HG02759 (cell line): ENCODE measurements at regions not wholly inside any gene's neighbourhood (a gene's known extent, or its start where the extent isn't known, plus 50 kb on each side); places are given as distances from the start of the nearest gene placed in this dataset.
"Not testable (repeated sequence)": the region's sequence is repeated elsewhere in the genome, so short reads cannot be mapped to it uniquely, and the experiment has no call there.

Source experiments
- ATAC-seq: cut with Tn5 transposase; IDR thresholded peaks from one replicate; pipeline ENCODE4 v1.9.1; 2021; ENCODE audit warnings: mild to moderate bottlenecking, moderate library complexity; ENCODE audit not compliant: unreplicated experiment

DNA sequence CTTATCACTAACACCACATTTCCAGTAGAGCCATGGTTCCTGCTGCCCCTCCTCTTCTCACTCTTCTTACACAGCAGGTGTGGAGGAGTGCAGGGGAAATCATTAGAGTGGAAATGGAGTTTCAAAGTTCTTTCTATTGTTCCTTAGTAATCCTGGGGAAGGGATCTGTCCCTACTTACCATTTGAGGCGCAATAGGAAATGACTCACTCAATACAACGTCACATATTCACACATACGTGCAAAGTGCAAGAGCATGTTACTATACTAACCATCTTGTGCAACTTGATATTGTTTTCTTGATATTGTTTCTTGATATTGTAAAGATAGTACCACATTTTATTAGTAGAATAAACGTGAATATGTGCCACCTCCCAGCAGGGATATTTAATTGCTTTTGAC lies 1010.2 kb downstream of the DNAJB9 start:
- no peak for ATAC-seq

DNA sequence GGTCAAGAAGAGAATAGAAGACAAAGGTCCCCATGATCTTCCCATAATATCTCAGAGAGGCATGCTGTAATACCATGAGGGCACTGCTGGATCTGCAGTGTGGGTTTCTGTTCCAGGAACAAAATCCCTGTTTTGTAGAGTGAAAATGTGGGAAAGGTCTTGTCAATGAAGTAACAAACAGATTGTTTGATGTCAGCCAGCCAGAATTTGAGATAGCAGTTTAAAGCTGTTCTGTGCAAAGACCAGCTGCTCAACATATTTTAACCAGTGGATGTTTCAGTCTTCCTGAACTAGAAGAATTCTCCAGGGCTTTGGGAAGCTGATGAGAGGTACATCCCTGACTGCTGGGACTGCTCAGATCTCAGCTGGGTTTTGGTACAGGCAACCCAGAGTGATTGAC lies 1012.5 kb downstream of the DNAJB9 start:
- ATAC-seq = no peak

DNA sequence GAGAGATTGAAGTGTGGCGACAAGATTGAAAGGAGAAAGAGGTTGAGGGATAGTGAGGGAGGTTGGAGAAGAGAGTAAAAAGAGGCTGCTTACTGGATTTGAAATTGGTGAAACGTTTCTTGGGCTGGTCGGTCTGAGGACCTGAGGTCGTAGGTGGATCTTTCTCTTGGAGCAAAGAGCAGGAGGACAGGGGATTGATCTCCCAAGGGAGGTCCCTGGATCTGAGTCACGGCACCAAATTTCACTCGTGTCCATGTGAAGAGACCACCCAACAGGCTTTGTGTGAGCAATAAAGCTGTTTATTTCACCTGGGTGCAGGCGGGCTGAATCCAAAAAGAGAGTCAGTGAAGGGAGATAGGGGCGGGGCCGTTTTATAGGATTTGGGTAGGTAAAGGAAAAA lies 1027.3 kb downstream of the DNAJB9 start:
- ATAC-seq = not testable (repeated sequence)

DNA sequence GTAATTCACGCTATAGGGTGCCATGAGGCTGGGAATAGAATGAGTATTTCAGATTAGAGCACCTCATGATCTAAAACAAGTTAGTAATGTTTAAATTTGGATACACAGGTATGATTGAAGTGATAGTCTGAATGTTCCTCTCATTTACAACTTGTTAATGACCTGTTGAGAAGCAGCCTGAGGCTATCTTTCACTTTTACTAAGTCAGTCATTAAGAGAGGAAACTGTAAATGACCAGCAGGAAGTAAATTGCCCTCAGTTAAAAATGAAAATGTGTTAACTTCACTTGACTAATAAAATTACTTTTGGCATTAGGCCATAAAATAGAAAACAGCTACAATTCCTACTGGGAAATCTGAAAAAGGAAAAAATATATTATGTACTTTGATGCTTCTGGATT lies 1042.0 kb downstream of the DNAJB9 start:
- ATAC-seq = no peak

DNA sequence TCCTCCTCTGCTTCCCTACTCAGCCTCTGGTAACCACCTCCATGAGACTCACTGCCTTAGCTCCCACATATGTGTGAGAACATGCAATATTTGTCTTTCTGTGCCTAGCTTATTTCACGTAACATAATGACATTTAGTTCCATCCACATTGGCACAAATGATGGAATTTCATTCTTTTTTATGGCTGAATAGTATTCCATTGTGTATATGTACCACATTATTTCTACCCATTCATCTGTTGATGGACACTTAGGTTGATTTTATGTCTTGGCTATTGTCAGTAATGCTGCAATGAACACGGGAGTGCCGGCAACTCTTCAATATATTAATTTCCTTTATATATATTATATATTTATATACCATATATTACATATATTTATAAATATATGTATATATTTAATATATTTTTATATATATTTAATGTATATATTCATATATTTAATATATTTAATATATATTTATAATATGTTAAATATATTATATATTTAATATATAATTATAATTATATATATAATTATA lies 1046.9 kb downstream of the DNAJB9 start:
- no peak for ATAC-seq

DNA sequence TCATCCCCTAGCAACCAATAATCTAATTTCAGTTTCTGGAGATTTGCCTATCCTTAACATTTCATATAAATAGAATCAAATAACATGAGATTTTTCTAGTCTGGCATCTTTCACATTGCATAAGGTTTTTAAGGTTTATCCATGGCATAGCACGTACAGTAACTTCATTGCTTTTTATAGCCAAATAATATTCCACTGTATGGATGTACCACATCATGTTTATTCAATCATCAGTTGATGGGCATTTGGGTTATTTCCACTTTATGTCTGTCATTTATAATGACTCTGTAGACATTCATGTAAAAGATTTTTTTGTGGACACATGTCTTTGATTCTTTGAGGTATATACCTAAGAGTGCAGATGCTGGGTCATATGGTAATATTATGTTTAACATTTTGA lies 1052.6 kb downstream of the DNAJB9 start:
- ATAC-seq = no peak

DNA sequence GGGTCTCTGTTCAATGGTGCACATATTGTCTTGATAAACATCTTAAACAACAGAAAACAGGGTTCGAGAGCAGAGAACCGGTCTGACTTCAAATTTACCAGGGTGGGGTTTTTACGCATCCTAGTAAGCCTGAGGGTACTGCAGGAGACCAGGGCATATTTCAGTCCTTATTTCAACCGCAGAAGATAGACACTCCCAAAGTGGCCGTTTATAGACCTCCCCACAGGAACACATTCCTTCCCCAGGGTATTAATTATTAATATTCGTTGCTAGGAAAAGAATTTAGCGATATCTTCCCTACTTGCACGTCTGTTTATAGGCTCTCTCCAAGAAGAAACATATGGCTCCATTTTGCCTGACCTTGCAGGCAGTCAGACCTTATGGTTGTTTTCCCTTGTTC lies 1063.2 kb downstream of the DNAJB9 start:
- ATAC-seq = not testable (repeated sequence)

DNA sequence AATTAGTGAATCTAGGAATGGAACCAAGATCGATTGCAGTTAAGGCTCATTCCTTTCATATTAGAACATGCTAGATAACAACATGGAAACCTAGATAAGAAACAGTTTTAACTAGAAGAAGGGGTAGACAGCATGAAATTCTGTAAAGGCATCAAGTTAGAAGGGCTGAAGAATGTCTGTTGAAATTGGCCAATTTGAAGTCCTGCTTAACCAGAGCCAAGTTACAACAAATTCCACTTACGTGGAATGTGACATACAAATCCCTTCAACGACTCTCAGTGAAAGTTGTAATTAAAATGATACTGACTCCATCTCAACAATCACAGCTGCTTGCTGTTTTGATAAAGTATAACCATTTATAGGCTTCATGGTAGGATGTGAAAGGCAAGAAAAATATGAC lies 1065.7 kb downstream of the DNAJB9 start:
- no peak for ATAC-seq

DNA sequence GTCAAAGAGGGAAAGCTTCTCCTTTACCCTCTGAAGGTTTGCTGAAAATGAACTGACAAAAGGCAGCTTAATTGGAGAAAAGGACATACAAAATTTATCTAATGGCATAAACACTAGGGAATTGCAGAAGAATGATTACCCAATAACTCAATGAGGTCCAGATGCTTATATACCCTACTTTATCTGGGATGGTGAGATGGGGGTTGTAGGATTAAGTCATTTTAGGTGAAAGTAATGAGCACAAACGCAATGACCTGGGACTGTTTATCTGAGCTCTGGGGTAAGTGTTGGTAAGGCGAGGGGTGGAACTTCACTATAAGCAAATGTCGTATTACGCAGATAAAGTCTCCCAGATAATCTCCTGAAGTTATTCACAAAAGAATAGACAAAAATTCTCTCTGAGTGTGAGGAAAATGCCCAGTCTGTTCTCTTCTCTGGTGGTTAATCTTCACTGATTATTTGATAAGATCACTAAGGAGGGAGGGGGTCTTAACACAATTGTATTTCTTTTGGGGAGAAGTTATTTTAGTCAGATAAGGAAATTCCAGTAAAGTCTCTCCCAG lies 1067.8 kb downstream of the DNAJB9 start:
- ATAC-seq = no peak

DNA sequence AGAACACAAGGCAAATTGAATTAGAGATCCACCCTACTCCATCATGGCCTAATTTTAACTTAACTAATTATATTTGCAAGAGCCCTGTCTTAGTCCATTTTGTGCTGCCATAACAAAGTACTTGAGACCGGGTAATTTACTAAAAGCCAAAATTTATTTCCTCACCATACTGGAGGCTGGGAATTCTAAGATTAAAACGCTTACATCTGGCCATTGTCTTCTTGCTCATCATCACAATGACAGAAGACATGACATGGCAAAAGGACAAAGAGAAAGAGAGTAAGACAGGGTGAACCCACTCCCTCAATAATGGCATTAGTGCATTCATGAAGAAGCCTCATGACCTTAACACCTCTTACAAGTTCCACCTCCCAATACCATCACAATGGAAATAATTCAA lies 1068.6 kb downstream of the DNAJB9 start:
- no peak for ATAC-seq

DNA sequence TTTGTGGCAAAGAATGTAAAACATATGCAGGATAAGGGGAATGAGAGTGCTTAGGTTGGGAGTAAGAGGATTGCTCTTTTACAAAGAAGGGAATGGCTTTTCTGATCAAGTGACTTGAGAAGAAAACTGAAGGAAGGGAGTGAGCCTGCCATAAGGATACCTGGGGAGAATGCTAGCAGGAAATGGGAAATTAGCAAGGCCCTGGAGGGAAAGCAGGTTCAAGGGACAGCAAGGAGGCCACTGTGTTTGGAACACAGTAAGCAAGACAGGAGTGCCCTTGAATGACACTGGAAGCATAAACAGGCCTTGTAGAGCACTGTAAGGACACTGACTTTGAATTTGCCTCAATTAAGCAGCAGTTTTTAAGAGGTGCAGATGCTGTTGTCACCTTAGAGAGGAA lies 1069.9 kb downstream of the DNAJB9 start:
- ATAC-seq = no peak

DNA sequence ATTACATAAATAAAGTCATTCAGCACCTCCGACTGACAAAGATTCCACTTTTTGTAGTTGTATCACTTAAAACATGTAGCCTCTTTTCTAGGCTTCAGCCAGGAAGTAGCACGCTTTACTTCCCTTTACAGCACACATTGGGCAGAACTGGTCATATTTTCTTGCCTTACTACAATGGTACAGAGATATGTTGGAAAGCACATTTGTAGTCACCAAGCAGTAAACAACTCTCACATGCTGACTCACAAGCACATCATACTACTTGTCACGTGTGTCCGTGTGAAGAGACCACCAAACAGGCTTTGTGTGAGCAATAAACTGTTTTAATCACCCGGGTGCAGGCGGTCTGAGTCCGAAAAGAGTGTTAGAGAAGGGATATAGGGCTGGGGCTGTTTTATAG lies 1071.8 kb downstream of the DNAJB9 start:
- no peak for ATAC-seq

DNA sequence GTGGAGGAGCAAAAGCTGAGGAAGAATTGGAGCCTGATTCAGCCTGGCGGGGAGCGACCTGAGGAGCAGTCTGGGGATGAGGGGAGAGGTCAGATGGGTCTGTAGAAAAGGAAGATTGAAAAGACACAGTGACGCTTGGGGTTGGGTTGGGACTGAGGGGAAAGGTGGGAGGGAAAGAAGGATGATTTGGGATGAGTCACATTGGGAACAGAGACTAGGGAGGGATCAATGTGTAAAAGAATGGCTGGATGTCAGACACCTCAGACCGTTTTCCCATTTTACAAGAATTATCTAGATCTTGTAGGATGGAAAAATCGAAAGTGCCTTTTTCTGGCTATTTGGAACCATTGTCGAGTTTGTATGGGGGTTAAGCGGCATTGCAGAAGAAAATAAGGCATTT lies 1076.5 kb downstream of the DNAJB9 start:
- ATAC-seq = no peak

DNA sequence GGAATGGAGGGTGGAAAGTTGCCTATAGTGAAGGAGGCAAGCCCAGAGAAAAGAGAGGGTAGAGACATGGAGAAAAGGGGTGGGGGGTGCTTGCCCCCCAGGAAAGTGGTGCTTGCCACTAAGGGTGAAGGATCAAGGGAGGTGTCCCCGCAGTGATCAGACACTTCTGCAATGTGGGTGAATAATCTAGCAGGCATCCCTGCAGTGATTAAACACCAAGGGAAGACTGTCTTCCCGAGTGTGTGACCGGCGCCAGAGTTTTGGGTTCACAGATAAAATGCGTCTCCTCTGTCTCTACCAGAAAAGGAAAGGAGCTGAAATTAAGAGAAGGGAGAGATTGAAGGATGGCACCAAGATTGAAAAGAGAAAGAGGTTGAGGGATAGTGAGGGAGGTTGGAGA lies 1076.9 kb downstream of the DNAJB9 start:
- not testable (repeated sequence) for ATAC-seq

DNA sequence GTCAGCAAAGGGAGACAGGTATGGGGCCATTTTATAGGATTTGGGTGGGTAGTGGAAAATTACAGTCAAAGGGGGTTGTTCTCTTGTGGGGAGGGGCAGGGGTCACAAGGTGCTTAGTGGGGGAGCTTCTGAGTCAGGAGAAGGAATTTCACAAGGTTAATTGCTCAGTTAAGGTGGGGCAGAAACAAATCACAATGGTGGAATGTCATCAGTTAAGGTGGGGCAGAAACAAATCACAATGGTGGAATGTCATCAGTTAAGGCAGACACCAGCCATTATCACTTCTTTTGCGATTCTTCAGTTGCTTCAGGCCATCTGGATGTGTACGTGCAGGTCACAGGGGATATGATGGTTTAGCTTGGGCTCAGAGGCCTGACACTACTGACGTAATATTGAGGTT lies 1077.6 kb downstream of the DNAJB9 start:
- not testable (repeated sequence) for ATAC-seq

DNA sequence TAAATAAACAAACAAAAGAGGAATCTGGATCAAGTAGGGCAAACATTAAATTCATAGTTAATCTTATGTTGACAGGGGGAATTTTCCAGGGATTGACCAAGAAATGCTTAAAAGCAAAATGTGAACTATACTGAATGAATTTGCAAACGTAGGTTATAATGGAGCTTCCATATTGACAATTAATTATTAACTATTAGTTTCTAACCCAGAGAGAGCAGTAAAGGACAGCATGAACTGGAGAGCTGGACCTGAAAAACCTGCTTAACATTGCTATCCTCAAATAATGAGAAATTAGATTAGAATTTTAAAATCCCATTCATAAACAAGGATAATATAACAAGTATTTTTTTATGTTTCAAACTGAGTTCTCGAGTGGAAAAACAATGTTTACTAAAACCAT lies 1089.6 kb downstream of the DNAJB9 start:
- no peak for ATAC-seq

DNA sequence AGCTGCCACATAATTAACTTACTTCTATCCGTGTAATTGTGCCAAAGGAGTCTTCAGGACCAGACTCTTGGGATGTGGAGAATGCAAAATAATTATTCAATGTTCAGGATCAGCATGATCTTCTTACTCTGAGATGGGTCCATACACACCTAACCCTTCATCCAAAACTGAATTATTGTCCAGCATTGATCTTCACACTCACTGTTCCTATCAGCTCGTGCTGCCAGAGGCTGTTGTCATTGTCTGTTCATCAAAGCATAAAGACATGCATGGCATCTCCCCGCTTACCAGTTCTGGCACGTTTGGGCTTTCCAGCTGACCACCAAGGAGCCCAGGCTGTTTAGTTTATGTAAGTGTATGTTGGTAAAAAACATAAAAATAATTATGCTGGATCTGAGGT lies 1090.7 kb downstream of the DNAJB9 start:
- ATAC-seq = no peak

DNA sequence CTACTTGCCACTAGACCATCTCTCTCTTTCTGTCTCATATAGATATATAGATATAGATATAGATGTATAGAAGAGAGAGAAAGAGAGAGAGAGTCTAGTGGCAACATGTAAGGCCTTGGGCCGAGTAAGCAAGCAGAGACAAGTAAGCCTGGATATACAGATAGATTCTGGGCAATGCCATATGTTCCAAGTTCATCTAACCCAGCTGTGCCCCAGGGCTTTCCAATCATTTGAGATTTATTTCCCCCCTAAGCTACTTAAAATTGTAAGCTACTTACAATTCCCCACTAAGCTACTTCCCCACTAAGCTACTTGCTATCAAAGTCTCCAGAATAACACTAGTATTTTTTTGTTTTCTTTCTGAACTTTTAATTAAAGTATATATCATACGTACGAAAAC lies 1094.1 kb downstream of the DNAJB9 start:
- ATAC-seq = no peak

DNA sequence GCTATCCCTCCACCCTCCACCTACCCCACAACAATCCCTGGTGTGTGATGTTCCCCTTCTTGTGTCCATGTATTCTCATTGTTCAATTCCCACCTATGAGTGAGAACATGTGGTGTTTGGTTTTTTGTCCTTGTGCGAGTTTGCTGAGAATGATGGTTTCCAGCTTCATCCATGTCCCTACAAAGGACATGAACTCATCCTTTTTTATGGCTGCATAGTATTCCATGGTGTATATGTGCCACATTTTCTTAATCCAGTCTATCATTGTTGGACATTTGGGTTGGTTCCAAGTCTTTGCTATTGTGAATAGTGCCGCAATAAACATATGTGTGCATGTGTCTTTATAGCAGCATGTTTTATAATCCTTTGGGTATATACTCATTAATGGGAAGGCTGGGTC lies 1117.6 kb downstream of the DNAJB9 start:
- ATAC-seq = not testable (repeated sequence)

DNA sequence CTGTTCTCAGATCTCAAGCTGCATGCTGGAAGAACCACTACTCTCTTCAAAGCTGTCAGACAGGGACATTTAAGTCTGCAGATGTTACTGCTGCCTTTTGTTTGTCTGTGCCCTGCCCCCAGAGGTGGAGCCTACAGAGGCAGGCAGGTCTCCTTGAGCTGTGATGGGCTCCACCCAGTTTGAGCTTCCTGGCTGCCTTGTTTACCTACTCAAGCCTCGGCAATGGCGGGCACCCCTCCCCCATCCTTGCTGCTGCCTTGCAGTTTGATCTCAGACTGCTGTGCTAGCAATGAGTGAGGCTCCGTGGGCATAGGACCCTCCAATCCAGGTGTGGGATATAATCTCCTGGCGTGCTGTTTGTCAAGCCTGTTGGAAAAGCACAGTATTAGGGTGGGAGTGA lies 1122.9 kb downstream of the DNAJB9 start:
- ATAC-seq = not testable (repeated sequence)

DNA sequence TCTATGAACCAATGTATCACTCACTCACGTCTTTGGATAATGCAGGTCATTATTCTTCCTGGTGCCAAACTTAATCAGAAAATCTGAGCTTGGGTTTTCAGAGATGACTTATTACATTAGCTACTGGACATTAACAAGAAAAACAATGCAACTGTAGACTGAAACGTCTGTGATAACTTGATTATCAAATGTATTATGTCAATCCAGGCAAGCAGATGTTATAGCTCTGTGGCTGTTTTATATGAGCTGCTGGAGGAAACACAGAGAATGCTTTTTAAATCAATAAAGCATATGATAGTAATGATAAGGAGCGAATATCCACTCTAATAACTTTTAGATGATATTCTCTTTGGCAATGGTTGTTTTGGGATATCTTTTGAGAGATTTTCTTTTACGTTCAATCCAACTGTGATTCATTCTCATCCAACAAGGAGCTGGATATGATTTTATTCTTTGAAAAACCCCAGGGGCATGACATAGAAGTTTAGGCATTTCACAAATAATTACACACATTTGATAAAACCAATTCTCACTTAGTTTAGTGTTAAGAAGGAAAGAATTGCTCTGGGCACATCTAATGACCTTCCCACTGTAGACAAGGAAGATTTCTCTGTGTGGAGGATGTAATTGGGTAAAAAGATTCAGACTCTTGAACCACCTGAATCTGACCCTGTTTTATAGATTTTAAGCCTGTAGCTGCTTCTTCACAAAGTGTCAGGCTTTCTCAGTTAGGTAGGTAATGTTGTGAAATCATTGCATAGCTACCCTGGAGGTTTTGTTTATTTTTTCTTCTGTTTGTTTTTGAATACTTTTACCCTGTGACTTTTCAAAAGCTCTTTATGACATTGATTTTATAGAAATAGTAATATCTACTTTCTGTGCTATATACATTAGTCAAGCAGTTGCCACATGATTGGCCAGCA lies 1124.7 kb downstream of the DNAJB9 start:
- no peak for ATAC-seq

DNA sequence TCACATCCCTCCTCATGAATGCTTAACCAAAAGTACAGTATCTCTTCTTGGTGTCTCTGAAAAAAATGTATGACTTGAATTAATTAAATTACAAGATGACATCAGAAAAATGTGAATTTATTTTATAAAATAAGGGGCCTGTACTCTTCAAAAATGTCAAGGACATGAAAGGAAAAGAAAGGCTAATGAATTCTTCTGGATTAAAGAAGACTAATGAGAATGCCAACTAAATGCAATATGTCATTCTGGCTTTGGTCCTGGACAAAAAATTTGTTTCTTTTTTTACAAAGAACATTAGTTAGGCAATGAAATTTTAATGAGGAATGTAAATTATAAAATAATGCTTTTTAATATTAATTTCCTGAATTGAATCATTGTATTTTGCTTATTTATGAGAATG lies 1125.7 kb downstream of the DNAJB9 start:
- ATAC-seq = no peak
